GM19043 (cell line): ENCODE measurements at regions not wholly inside any gene's neighbourhood (a gene's known extent, or its start where the extent isn't known, plus 50 kb on each side); places are given as distances from the start of the nearest gene placed in this dataset.
"Not testable (repeated sequence)": the region's sequence is repeated elsewhere in the genome, so short reads cannot be mapped to it uniquely, and the experiment has no call there.

Experiments
- ATAC-seq: cut with Tn5 transposase; IDR thresholded peaks from one replicate; pipeline ENCODE4 v1.9.1; 2021; ENCODE audit warnings: low read depth; ENCODE audit not compliant: unreplicated experiment

GRCh38 chr12:54799966-54800365, 54.4 kb upstream of the MUCL1 start:
- ATAC-seq = not testable (repeated sequence)

GRCh38 chr12:54798651-54799050, 55.7 kb upstream of the MUCL1 start:
- ATAC-seq = no peak

GRCh38 chr12:54796991-54797390, 57.3 kb upstream of the MUCL1 start:
- no peak for ATAC-seq

- no peak for ATAC-seq
Observed at GRCh38 chr12:54795644-54796043, 58.7 kb upstream of the MUCL1 start.

GRCh38 chr12:54786081-54786480, 68.2 kb upstream of the MUCL1 start:
- no peak for ATAC-seq

GRCh38 chr12:54784115-54784514, 70.2 kb upstream of the MUCL1 start:
- no peak for ATAC-seq

GRCh38 chr12:54777031-54777430, 77.3 kb upstream of the MUCL1 start:
- ATAC-seq = not testable (repeated sequence)

GRCh38 chr12:54773593-54773992, 80.7 kb upstream of the MUCL1 start:
- no peak for ATAC-seq

- ATAC-seq = no peak
Observed at GRCh38 chr12:54765652-54766051, 88.7 kb upstream of the MUCL1 start.

- ATAC-seq = no peak
Observed at GRCh38 chr12:54762390-54762789, 91.9 kb upstream of the MUCL1 start.

GRCh38 chr12:54759751-54760150, 94.6 kb upstream of the MUCL1 start:
- no peak for ATAC-seq

GRCh38 chr12:54751493-54751892, 102.8 kb upstream of the MUCL1 start:
- no peak for ATAC-seq

- ATAC-seq = peak; percentile 64
Observed at GRCh38 chr12:54749191-54749818, 101.1 kb upstream of the DCD start.

- ATAC-seq = no peak
Observed at GRCh38 chr12:54744590-54744989, 96.4 kb upstream of the DCD start.

GRCh38 chr12:54740882-54741281, 92.7 kb upstream of the DCD start:
- ATAC-seq = no peak

GRCh38 chr12:54736549-54736948, 88.4 kb upstream of the DCD start:
- no peak for ATAC-seq

- no peak for ATAC-seq
Observed at GRCh38 chr12:54734196-54734950, 86.2 kb upstream of the DCD start.

GRCh38 chr12:54725233-54725843, 77.2 kb upstream of the DCD start:
- no peak for ATAC-seq

GRCh38 chr12:54723379-54724256, 75.5 kb upstream of the DCD start:
- ATAC-seq = no peak

GRCh38 chr12:54721312-54721711, 73.1 kb upstream of the DCD start:
- no peak for ATAC-seq

GRCh38 chr12:54719691-54720090, 71.5 kb upstream of the DCD start:
- ATAC-seq = no peak
